ENCODE measurements at regions not wholly inside any gene's neighbourhood (a gene's known extent, or its start where the extent isn't known, plus 50 kb on each side); places are given as distances from the start of the nearest gene placed in this dataset.
A peak's percentile ranks its signal among the peaks of the same experiment; 100 is the strongest.

DNA sequence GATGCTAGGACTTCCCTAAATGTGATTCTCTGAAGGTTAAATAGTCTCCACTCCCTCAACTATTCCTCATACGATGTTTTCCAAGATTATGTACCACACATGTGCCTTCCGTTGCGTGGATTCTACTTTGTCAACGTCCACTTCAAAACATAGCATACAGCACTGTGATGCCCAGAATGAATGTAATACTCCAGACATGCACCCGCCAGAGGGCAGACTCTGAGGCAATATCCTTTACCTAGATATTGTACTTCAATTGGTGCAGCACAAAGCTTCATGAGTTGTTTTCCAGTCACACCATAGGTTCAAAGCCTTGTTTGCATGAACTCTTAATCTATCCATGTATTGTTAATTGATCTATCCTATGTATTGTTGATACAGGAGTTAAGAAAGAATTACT lies 201.0 kb upstream of the NABP1 start:
- DNase-seq = no peak
- Histone ChIP-seq H3K27me3 (replicated peaks in 2 of 5; ENCODE audit: control insufficient read depth in 4 of 5, insufficient read depth in 5 of 5, low read length in 4 of 5) (no peaks in the 10 kb centered on the region), H3K36me3 (ENCODE audit: control insufficient read depth in 4 of 4, insufficient read depth in 4 of 4, low read length in 3 of 4) (no peaks in the 10 kb centered on the region), H3K4me1 (ENCODE audit: control extremely low read depth in 1 of 4, control insufficient read depth in 4 of 4, insufficient read depth in 4 of 4, low read length in 3 of 4) (peaks cover 0 to 5% (median 1%) of the 10 kb centered on the region in 4 experiments), H3K4me3 (ENCODE audit: control insufficient read depth in 1 of 7, extremely low read depth in 1 of 7, insufficient read depth in 4 of 7, low read depth in 2 of 7, low read length in 6 of 7) (no peak overlapping the region), H3K27ac (ENCODE audit: insufficient read depth in 1 of 2, low read depth in 1 of 2, low read length in 2 of 2, poor library complexity in 1 of 2, severe bottlenecking in 2 of 2) (no peak overlapping the region), H3K9me3 (ENCODE audit: control extremely low read depth in 1 of 5, control insufficient read depth in 4 of 5, insufficient read depth in 2 of 5, low read depth in 1 of 5, low read length in 4 of 5) (peaks cover 0 to 11% (median 7%) of the 10 kb centered on the region in 5 experiments)
- ChIA-PET CTCF (no interaction called here), POLR2A (no interaction called here)
- WGBS (ENCODE audit: insufficient coverage) = 92% methylated on average over 5 of the region's 5 CpGs

DNA sequence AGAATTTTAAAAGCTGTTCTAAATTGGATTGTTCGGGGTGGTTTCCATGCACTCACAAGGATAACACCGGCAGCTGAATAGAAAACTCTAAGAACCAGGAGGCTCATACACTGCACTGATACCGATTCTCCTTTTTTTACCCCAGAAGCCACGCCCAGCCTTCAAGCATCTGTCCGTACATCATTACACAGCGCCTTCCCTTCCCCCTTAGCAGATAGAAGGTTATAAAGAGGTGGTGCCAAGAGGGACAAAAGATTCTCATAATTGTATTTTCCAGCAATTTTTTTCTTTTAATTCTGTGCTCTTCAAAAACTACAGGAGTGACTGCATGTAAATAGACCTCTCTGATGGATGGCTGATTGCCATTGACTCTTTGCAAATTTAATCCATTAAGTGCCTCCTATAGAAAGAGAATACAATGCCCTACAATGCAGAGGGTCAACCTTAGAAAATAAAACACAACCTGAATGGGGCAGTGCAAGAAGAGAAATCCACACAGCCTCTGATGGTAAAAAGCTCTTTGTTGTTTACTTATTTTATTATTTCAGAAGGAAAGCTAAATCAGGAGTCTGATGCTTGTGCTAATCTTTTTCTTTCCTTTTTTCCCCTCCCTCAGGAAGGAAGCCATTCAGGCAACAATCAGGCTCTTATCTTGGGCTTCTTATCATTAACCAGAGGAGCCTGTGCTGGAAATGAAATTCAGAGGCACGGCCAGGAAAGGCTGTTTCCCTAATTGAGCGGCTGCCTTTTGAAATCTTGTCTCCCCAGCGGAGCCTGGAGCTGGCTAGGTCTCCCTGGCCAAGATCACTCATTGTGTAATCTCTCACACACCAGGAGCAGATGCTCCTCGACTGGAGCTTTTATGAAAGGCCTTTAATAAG lies 198.9 kb upstream of the NABP1 start:
- CTCF ChIA-PET = no interaction called here
- no peak overlapping the region for H3K27ac ChIP-seq (ENCODE audit: insufficient read depth in 1 of 2, low read depth in 1 of 2, low read length in 2 of 2, poor library complexity in 1 of 2, severe bottlenecking in 2 of 2)
- WGBS (ENCODE audit: insufficient coverage) = 37% methylated on average over 5 of the region's 10 CpGs
- DNase-seq = no peak
- H3K9me3 ChIP-seq (ENCODE audit: control extremely low read depth in 1 of 5, control insufficient read depth in 4 of 5, insufficient read depth in 2 of 5, low read depth in 1 of 5, low read length in 4 of 5) = peaks cover 3 to 30% (median 17%) of the 10 kb centered on the region in 5 experiments
- H3K36me3 ChIP-seq (ENCODE audit: control insufficient read depth in 4 of 4, insufficient read depth in 4 of 4, low read length in 3 of 4) = no peaks in the 10 kb centered on the region
- H3K4me1 ChIP-seq (ENCODE audit: control extremely low read depth in 1 of 4, control insufficient read depth in 4 of 4, insufficient read depth in 4 of 4, low read length in 3 of 4) = peaks cover 0 to 5% (median 1%) of the 10 kb centered on the region in 4 experiments
- POLR2A ChIA-PET = no interaction called here
- H3K27me3 ChIP-seq (replicated peaks in 2 of 5; ENCODE audit: control insufficient read depth in 4 of 5, insufficient read depth in 5 of 5, low read length in 4 of 5) = no peaks in the 10 kb centered on the region
- no peak overlapping the region for H3K4me3 ChIP-seq (ENCODE audit: control insufficient read depth in 1 of 7, extremely low read depth in 1 of 7, insufficient read depth in 4 of 7, low read depth in 2 of 7, low read length in 6 of 7)

DNA sequence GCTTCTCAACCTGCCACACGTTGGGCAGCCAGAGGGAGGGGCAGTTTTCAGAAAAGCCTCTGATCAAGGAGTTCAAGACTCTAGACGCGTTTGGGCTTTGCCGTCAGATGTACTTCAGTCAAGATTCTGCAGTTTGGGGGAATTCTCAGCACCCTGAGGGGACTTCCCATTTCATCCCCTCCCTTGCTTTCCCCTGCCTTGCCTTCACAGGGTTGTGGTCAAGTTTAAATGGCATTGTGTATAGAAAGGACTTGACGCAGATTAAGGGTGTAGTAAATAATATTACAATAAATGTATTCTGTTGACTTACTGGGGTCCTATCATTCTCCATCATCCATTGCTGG lies 198.3 kb upstream of the NABP1 start:
- peak in 2 of 3 donors; percentile 39 to 42 for DNase-seq
- 42% methylated on average over 4 of the region's 5 CpGs for WGBS (ENCODE audit: insufficient coverage)
- ChIA-PET CTCF (no interaction called here), POLR2A (no interaction called here)
- H3K4me3 ChIP-seq (ENCODE audit: control insufficient read depth in 1 of 7, extremely low read depth in 1 of 7, insufficient read depth in 4 of 7, low read depth in 2 of 7, low read length in 6 of 7) = no peak overlapping the region
- no peaks in the 10 kb centered on the region for H3K27me3 ChIP-seq (replicated peaks in 2 of 5; ENCODE audit: control insufficient read depth in 4 of 5, insufficient read depth in 5 of 5, low read length in 4 of 5)
- H3K27ac ChIP-seq (ENCODE audit: insufficient read depth in 1 of 2, low read depth in 1 of 2, low read length in 2 of 2, poor library complexity in 1 of 2, severe bottlenecking in 2 of 2) = no peak overlapping the region
- H3K36me3 ChIP-seq (ENCODE audit: control insufficient read depth in 4 of 4, insufficient read depth in 4 of 4, low read length in 3 of 4) = no peaks in the 10 kb centered on the region
- peaks cover 3 to 36% (median 17%) of the 10 kb centered on the region in 5 experiments for H3K9me3 ChIP-seq (ENCODE audit: control extremely low read depth in 1 of 5, control insufficient read depth in 4 of 5, insufficient read depth in 2 of 5, low read depth in 1 of 5, low read length in 4 of 5)
- H3K4me1 ChIP-seq (ENCODE audit: control extremely low read depth in 1 of 4, control insufficient read depth in 4 of 4, insufficient read depth in 4 of 4, low read length in 3 of 4) = peaks cover 0 to 5% (median 1%) of the 10 kb centered on the region in 4 experiments

DNA sequence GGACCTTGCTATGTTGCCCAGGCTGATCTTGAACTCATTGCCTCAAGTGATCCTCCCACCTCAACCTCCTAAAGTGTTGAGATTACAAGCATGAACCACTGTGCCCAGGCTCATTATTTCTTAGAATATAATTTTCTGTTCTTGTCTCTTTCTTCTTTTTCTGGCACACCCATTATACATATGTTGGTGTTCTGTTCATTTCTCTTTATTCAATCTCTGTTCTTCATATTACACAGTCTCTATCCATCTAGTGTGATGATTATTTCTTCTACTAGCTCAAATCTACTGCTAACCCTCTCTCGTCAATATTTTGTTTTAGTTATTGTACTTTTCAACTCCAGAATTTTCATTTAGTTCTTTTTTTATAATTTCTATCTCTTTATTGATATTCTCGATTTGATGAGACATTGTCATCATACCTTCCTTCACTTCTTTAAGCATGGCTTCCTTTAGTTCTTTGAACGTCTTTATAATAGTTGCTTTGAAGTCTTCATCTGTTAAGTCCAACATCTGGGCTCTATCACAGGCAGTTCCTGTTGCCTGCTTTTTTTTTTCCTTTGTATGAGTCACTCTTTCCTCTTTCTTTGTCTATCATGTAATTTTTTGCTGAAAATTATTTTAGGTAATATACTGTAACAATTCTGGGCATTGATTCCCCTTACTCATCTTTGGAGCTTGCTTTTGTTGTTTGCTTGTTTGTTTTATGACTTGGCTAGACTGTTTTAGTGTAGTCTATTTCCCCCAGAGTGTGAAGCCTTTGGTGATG lies 196.4 kb upstream of the NABP1 start:
- Histone ChIP-seq H3K27me3 (replicated peaks in 2 of 5; ENCODE audit: control insufficient read depth in 4 of 5, insufficient read depth in 5 of 5, low read length in 4 of 5) (no peaks in the 10 kb centered on the region), H3K9me3 (ENCODE audit: control extremely low read depth in 1 of 5, control insufficient read depth in 4 of 5, insufficient read depth in 2 of 5, low read depth in 1 of 5, low read length in 4 of 5) (peaks cover 3 to 37% (median 17%) of the 10 kb centered on the region in 5 experiments), H3K27ac (ENCODE audit: insufficient read depth in 1 of 2, low read depth in 1 of 2, low read length in 2 of 2, poor library complexity in 1 of 2, severe bottlenecking in 2 of 2) (no peak overlapping the region), H3K4me3 (ENCODE audit: control insufficient read depth in 1 of 7, extremely low read depth in 1 of 7, insufficient read depth in 4 of 7, low read depth in 2 of 7, low read length in 6 of 7) (no peak overlapping the region), H3K36me3 (ENCODE audit: control insufficient read depth in 4 of 4, insufficient read depth in 4 of 4, low read length in 3 of 4) (no peaks in the 10 kb centered on the region), H3K4me1 (ENCODE audit: control extremely low read depth in 1 of 4, control insufficient read depth in 4 of 4, insufficient read depth in 4 of 4, low read length in 3 of 4) (peaks cover 0 to 5% (median 1%) of the 10 kb centered on the region in 4 experiments)
- no peak for DNase-seq
- POLR2A ChIA-PET = no interaction called here
- 80% methylated on average over 1 of the region's 3 CpGs for WGBS (ENCODE audit: insufficient coverage)
- CTCF ChIA-PET = interaction anchor here (0.6 kb wide), 1 partner anchor 438 kb away, joined by 3 read pairs; no protein-coding TSS in a partner anchor

DNA sequence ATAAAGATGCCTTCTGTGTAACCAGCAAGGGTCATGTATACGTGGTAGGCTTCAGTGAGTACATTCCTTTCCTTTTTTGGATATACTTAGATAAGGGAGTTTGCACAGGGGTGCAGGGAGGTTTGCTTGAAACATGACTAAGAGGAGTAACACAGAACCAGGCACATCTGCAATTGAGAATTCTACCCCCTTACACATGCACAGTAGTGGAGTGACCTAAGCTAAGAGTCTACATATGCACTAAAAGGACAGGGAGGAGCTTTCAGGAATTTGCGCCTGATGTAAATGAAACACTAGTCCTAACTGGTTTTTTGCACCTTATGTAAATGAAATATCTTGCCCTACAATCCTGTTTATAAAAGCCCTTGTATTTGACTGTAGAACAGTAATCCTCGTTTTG lies 194.8 kb upstream of the NABP1 start:
- WGBS (ENCODE audit: insufficient coverage) = 100% methylated on average over 1 of the region's 3 CpGs

DNA sequence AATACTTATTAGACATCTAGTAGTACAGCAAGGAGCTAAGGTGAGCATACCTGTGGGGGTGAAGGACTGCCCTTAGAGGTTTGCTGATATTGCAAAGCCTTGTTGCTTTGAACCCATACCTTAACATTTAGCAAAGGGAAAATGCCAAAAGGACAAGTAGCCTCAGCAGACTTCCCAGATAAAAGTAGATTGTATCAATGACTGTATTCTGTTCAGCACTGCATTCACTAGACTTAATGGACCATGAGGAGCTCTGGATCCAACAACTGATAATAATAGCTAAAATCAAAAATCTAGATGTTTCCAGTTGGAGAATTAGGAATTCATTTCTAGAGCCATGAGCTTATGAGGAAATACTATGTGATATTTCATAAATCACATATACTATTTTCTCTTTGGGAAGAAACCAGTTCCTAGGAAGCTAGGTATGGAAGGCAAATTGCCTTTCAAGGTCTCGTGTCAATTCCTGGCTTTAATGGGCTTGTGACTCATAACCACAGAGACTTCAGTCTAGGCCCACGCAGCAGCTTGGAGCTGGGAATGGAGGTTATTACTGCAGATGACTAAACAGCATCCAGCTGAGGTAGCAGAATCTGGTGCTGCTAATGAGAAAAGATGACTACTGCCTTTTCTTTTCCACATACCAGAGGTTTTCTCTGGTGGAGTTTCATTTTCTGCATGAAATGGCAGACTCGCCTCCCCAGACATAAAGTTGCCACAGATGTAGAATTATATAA lies 191.2 kb upstream of the NABP1 start:
- Histone ChIP-seq H3K4me1 (ENCODE audit: control extremely low read depth in 1 of 4, control insufficient read depth in 4 of 4, insufficient read depth in 4 of 4, low read length in 3 of 4) (no peaks in the 10 kb centered on the region), H3K36me3 (ENCODE audit: control insufficient read depth in 4 of 4, insufficient read depth in 4 of 4, low read length in 3 of 4) (no peaks in the 10 kb centered on the region), H3K27ac (ENCODE audit: insufficient read depth in 1 of 2, low read depth in 1 of 2, low read length in 2 of 2, poor library complexity in 1 of 2, severe bottlenecking in 2 of 2) (no peak overlapping the region), H3K9me3 (ENCODE audit: control extremely low read depth in 1 of 5, control insufficient read depth in 4 of 5, insufficient read depth in 2 of 5, low read depth in 1 of 5, low read length in 4 of 5) (peaks cover 3 to 27% (median 12%) of the 10 kb centered on the region in 5 experiments), H3K4me3 (ENCODE audit: control insufficient read depth in 1 of 7, extremely low read depth in 1 of 7, insufficient read depth in 4 of 7, low read depth in 2 of 7, low read length in 6 of 7) (no peak overlapping the region), H3K27me3 (replicated peaks in 2 of 5; ENCODE audit: control insufficient read depth in 4 of 5, insufficient read depth in 5 of 5, low read length in 4 of 5) (no peaks in the 10 kb centered on the region)
- DNase-seq = no peak
- 100% methylated on average over 2 of the region's 3 CpGs for WGBS (ENCODE audit: insufficient coverage)
- CTCF ChIA-PET = interaction anchor here (2.8 kb wide), 1 partner anchor 15 kb away, joined by 11 read pairs; no protein-coding TSS in a partner anchor
- POLR2A ChIA-PET = no interaction called here

More for the DNA sequence above, 194.8 kb upstream of the NABP1 start:
- Histone ChIP-seq H3K4me3 (ENCODE audit: control insufficient read depth in 1 of 7, extremely low read depth in 1 of 7, insufficient read depth in 4 of 7, low read depth in 2 of 7, low read length in 6 of 7) (no peak overlapping the region), H3K4me1 (ENCODE audit: control extremely low read depth in 1 of 4, control insufficient read depth in 4 of 4, insufficient read depth in 4 of 4, low read length in 3 of 4) (peaks cover 0 to 5% (median 1%) of the 10 kb centered on the region in 4 experiments), H3K27me3 (replicated peaks in 2 of 5; ENCODE audit: control insufficient read depth in 4 of 5, insufficient read depth in 5 of 5, low read length in 4 of 5) (no peaks in the 10 kb centered on the region), H3K36me3 (ENCODE audit: control insufficient read depth in 4 of 4, insufficient read depth in 4 of 4, low read length in 3 of 4) (no peaks in the 10 kb centered on the region), H3K27ac (ENCODE audit: insufficient read depth in 1 of 2, low read depth in 1 of 2, low read length in 2 of 2, poor library complexity in 1 of 2, severe bottlenecking in 2 of 2) (no peak overlapping the region), H3K9me3 (ENCODE audit: control extremely low read depth in 1 of 5, control insufficient read depth in 4 of 5, insufficient read depth in 2 of 5, low read depth in 1 of 5, low read length in 4 of 5) (peaks cover 3 to 37% (median 17%) of the 10 kb centered on the region in 5 experiments)
- POLR2A ChIA-PET = no interaction called here
- no peak for DNase-seq
- CTCF ChIA-PET = no interaction called here

Data from common myeloid progenitor, CD34-positive (primary cell).